Kidney (tissue), 13 donors: ENCODE measurements at regions not wholly inside any gene's neighbourhood (a gene's known extent, or its start where the extent isn't known, plus 50 kb on each side); places are given as distances from the start of the nearest gene placed in this dataset.

Source experiments
- DNase-seq, 5 donors: peaks; one replicate each; pipeline ENCODE4 v3.0.0-alpha.2; 2013 to 2020
- FAIRE-seq: peaks from 2 replicates; lab custom pipeline; 2012; peaks lifted over from hg19 to GRCh38; lab: Jason Lieb, UNC
- H3K27ac ChIP-seq, 2 donors: one replicate each; pipeline ENCODE4 v1.7.0; 2013; ENCODE audit warnings: low read depth in 2 of 2, low read length in 2 of 2, inconsistent platforms in 1 of 2
- H3K27me3 ChIP-seq: one replicate; pipeline ENCODE4 v1.7.1; 2013; ENCODE audit warnings: low read length, inconsistent platforms; ENCODE audit not compliant: control insufficient read depth, insufficient read depth
- H3K36me3 ChIP-seq, 3 donors: one replicate each; pipeline versions ENCODE4 v1.7.0 to v1.7.1; 2013; ENCODE audit warnings: low read length in 3 of 3, control low read depth in 1 of 3, inconsistent platforms in 1 of 3; ENCODE audit not compliant: insufficient read depth in 3 of 3, control insufficient read depth in 2 of 3
- H3K4me1 ChIP-seq, 3 donors: one replicate each; pipeline versions ENCODE4 v1.7.0 to v1.7.1; 2013; ENCODE audit warnings: low read length in 3 of 3, inconsistent platforms in 1 of 3, low read depth in 1 of 3; ENCODE audit not compliant: control insufficient read depth in 2 of 3, insufficient read depth in 2 of 3
- H3K4me3 ChIP-seq, 3 donors: one replicate each; pipeline versions ENCODE4 v1.7.0 to v1.8.1; 2013; ENCODE audit warnings: low read length in 3 of 3, control low read depth in 1 of 3, inconsistent platforms in 1 of 3
- H3K9ac ChIP-seq, 3 donors: one replicate each; pipeline versions ENCODE4 v1.7.0 to v1.7.1; 2013; ENCODE audit warnings: low read length in 3 of 3, control low read depth in 1 of 3, inconsistent platforms in 1 of 3
- H3K9me3 ChIP-seq, 3 donors: one replicate each; pipeline versions ENCODE4 v1.7.0 to v1.7.1; 2013; ENCODE audit warnings: low read length in 3 of 3, control low read depth in 1 of 3, inconsistent platforms in 1 of 3; ENCODE audit not compliant: control insufficient read depth in 2 of 3, insufficient read depth in 1 of 3
- intact Hi-C: fragments of 100-400 bp; cut with DNase I; formaldehyde crosslinking; loops from one replicate; pipeline ENCODE4 v1.11.1; 2022
- TF ChIP-seq, protein P1 (sequence below): IDR thresholded peaks from 3 replicates; pipeline ENCODE4 v1.5.1; 2012; ENCODE audit warnings: mild to moderate bottlenecking, moderate library complexity, borderline replicate concordance; ENCODE audit not compliant: insufficient read depth; ENCODE audit errors: extremely low read depth
- donor health status: control.
- donor health status: control.
- donor health status: control.
- donor health status: control.
- donor health status: control.
- donor health status: DM: yes; HTN: yes; CAD: no.
- donor health status: Normal renal cell carcinoma (clear cell type).

GRCh38 chr3:67995206-67995605 is 340.8 kb upstream of the SUCLG2 start:
- no peak overlapping the region for H3K9ac ChIP-seq
- FAIRE-seq, result no peak
- no peaks in the 10 kb centered on the region for H3K36me3 ChIP-seq
- H3K4me3 ChIP-seq, result no peak overlapping the region
- H3K9me3 ChIP-seq, result no peaks in the 10 kb centered on the region
- no peak for DNase-seq
- no peak overlapping the region for H3K27ac ChIP-seq
- TF ChIP-seq, protein P1, sequence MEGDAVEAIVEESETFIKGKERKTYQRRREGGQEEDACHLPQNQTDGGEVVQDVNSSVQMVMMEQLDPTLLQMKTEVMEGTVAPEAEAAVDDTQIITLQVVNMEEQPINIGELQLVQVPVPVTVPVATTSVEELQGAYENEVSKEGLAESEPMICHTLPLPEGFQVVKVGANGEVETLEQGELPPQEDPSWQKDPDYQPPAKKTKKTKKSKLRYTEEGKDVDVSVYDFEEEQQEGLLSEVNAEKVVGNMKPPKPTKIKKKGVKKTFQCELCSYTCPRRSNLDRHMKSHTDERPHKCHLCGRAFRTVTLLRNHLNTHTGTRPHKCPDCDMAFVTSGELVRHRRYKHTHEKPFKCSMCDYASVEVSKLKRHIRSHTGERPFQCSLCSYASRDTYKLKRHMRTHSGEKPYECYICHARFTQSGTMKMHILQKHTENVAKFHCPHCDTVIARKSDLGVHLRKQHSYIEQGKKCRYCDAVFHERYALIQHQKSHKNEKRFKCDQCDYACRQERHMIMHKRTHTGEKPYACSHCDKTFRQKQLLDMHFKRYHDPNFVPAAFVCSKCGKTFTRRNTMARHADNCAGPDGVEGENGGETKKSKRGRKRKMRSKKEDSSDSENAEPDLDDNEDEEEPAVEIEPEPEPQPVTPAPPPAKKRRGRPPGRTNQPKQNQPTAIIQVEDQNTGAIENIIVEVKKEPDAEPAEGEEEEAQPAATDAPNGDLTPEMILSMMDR, result no peak
- H3K4me1 ChIP-seq, result no peaks in the 10 kb centered on the region
- intact Hi-C loops, result no loop called here
- no peaks in the 10 kb centered on the region for H3K27me3 ChIP-seq

- intact Hi-C loops, result no loop called here
Observed at GRCh38 chr3:67986706-67987105, 332.3 kb upstream of the SUCLG2 start.

GRCh38 chr3:67983166-67983565 is 328.8 kb upstream of the SUCLG2 start:
- intact Hi-C loops, result no loop called here
- H3K9ac ChIP-seq, result no peak overlapping the region

More at GRCh38 chr3:67986706-67987105, 332.3 kb upstream of the SUCLG2 start:
- Histone ChIP-seq H3K4me1 (no peaks in the 10 kb centered on the region), H3K4me3 (no peak overlapping the region), H3K9me3 (no peaks in the 10 kb centered on the region), H3K9ac (no peak overlapping the region), H3K27ac (no peak overlapping the region), H3K36me3 (no peaks in the 10 kb centered on the region), H3K27me3 (no peaks in the 10 kb centered on the region)
- TF ChIP-seq, protein P1, result no peak
- DNase-seq (no peak), FAIRE-seq (no peak)

More at GRCh38 chr3:67983166-67983565, 328.8 kb upstream of the SUCLG2 start:
- Histone ChIP-seq H3K4me3 (no peak overlapping the region), H3K9me3 (no peaks in the 10 kb centered on the region), H3K36me3 (no peaks in the 10 kb centered on the region), H3K4me1 (no peaks in the 10 kb centered on the region), H3K27ac (no peak overlapping the region), H3K27me3 (no peaks in the 10 kb centered on the region)
- TF ChIP-seq, protein P1, result no peak
- no peak for DNase-seq
- no peak for FAIRE-seq
